ENCODE measurements at regions not wholly inside any gene's neighbourhood (a gene's known extent, or its start where the extent isn't known, plus 50 kb on each side); places are given as distances from the start of the nearest gene placed in this dataset.

DNA sequence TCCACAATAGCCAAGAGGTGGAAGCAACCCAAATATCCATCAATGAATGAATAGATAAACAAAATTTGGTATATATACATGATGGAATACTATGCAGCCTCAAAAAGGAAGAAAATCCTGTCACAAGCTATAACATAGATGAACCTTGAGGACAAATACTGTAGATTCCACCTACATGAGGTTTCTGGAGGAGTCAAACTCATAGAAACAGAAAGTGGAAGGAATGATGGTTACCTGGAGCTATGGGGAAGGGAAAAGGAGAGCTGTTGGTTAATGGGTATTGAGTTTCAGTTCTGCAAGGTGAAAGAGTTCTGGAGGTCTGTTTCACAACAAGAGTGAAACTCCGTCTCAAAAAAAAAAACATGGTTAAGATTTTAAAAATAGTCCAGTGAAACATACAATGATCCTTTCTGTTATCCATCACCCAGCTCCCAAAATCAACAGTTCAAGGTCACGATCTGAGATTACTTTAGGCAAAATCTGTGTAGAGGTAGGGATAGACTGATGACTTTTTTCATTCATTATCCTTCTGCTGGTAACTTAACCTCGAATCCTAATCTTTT lies 80.8 kb upstream of the HNRNPU start:
- DNase-seq (ENCODE audit: low read depth): no peak

DNA sequence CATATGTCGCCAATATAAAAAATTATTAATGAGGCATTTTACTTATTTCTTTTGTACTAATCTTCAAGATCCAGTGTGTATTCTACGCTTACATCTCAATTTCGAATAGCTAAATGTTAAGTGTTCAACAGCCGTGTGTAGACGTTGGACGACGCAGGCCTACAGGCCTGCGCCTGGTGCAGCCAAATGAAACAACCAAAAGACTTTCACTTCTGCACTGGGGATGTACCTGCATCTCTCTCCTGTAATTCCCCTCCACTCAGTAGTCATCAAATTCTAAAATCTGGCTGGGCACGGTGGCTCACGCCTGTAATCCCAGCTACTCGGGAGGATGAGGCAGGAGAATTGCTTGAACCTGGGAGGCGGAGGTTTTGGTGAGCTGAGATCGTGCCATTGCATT lies 76.8 kb upstream of the HNRNPU start:
- DNase-seq (ENCODE audit: low read depth): no peak

DNA sequence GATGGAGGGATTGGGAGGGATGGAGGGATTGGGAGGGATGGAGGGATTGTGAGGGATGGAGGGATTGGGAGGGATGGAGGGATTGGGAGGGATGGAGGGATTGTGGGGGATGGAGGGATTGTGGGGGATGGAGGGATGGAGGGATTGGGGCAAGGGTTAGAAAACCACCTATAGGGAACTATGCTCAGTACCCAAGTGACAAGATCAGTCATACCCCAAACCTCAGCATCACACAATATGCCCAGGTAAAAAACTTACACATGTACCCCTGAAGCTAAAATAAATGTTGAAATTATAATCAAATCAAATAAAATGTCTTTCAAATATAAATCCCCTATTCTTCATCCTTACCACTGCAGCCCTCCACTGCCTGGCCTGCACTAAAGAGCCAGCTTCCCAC lies 72.8 kb upstream of the HNRNPU start:
- no peak for DNase-seq (ENCODE audit: low read depth)

DNA sequence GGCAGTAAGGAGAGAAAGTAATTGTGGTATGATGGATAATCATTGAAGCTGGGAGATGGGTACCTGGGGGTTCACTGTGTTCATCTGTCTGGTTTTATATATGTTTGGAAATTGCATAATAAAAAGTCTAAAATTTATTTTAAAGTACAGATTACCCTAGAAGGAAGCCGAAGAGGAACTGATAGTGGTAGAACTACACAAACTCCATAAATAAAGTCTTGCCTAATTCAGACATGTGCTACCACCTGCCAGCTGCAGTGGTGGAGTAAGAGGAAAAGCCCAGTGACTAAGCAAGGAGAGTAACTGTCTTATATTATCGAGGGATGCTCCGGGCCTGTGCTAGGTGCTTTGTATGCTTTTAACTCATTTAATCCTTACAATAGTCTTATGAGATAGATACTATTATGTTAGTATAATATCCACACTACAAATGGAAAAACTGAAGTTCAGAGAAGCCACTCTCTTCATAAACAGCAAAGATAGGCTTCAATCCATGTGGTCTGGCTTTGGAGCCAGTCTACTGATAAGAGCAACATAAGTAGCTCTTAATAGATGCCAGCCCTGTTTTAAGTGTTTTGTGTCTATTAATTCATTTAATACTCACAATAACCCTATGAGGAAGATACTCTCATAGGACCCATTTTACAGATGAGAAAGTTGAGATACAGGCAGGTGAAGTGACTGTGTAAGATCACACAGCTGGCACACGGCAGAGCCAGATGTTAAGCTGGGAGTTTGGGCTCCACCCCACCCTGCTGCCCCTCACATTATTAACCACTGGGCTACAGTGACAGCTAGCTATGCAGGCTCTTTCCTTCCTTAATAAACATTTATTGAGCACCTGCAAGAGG lies 56.8 kb upstream of the HNRNPU start:
- no peak for DNase-seq (ENCODE audit: low read depth)

DNA sequence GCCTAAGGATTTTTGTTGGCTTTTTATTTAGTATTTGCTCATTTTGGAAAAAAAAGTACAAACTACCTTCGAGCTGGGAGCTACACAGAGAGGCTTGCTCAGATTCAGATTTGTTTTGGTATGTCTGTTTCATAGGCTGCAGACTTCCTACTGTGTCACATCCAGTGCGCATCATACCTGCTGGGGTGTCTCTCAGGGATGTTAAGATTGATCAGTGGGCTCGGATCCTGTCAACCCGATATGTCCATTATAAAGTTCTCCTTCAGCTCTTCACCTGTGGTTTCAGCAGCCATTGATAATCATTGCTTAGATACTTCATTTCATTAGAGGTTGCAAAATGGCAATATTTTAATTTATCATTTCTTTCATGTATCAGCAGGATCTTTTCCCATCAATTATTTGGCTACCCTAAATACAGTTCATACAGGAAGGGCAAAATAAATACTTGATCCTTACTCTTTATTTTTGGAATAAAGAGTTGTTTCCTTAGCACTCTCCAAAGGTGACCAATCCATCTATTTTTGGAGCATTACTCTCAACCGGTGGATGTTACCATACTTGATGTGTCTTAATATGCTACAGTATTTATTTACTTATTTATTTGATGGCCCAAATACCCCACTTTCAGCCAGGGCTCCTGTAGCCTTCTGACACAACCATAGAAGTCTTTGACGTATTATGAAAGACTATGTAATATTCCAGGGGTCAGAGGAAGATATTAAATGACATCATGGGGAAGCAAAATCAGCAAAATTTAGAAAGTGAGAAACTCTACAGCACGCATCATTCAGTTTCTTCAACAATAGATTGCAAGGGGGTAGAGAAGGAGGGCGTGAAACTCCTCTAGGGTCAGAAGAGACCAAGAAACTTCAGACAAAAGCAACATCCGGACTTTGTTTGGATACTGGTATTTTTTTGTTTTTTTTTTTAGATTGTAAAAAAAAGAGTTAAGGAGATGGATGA lies 55.3 kb upstream of the HNRNPU start:
- no peak for DNase-seq (ENCODE audit: low read depth)

DNA sequence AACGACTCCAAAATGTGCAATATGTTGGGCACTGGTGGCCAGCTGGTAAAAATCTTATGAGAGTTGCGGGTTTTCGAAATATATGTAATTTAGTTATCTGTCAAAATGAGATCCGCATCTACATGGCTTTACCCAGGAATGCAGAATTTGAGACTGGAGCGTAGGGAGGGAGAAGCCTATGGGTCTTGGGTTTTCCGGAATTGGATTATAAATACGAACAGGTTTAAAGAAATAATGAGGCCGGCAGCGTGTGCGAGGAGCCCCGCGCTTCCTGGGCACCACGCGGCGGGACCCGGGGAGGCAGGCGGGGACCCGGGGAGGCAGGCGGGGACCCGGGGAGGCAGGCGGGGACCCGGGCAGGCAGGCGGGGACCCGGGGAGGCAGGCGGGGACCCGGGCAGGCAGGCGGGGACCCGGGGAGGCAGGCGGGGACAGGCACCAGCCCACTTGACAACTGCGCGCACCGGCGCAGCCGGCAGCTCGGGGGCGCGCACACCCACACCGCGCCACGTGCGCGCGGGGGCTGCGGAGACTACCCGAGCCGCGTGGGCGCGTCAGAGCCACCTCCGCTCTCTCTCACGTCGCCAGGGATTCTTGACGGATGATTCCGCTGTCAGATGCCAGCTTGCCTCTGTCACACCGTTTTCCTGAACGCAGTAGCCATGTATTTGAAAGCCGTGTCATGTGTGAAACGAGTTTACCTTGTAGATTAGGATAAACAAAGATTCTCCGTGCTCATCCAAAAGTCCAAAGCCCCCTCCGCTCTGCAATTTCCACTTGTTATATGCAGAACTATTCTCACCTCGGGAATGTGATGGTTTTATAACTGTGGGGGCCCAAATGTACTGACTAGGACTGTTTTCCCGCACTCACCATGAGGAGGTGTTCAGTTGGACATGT lies 54.3 kb upstream of the HNRNPU start:
- DNase-seq (ENCODE audit: low read depth): no peak

DNA sequence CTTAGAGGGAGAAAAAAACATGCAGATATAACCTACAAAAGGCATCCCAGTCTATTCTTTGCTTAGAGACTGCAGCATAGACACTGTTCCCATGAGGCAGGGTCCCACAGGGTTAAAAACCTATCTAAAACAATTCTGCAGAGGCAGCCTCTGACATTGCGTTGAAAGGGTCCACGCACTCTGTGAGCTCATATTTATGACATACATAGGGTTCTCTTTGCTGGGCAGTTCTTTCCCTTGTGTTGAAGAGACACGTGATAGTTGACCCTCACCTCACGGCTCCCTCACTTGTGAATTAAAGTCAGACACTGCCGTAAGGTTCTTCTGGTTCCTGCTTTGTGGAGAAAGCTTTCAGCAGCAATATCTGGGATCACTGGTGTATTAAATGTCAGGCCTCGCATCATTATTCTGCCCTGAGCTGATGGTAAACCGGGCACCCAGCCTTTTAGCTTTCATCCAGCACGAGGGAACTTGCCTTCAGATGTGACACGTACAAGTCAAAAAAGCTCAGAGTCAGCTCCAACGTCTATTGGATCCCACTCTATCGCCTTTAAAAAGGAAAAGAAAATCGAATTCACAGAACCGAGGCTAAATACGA lies 52.8 kb upstream of the HNRNPU start:
- DNase-seq (ENCODE audit: low read depth): no peak

DNA sequence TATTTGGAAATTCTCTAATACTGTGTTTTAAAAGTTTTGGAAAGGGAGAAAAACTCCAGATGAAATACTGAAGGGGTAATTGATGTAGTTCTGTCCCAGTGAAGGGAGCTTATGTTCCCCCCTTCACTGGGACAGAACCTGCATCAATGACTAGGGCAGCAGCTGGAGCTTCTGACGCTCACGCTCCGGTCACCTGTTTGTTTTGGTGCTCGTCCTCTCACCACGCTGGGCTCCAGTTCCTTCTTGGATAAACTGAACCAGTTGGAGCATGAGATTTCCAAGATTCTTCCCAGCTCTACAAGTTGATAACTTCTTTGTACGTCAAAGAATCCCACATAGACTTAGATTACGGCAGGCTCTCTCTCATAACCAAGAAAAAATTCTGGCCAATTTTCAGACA lies 51.4 kb upstream of the HNRNPU start:
- no peak for DNase-seq (ENCODE audit: low read depth)

DNA sequence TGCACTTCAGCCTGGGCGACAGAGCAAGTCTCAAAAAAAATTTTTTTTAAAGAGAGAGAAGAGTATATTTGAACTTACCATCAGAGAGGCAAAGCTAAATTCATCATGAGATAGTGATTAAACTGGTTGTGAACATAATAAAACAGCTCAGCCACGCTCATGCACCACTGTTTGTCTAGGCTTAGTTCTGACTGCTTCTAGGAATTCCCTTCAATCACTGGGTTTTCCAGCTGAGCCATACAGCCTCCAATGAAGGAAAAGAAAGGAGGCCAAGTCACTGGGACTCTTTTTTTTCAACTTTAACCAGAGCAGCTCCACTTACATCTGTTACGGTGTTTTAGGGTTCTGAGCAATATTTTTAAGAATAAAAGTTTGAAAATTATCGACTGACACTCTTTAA lies 50.4 kb upstream of the HNRNPU start:
- DNase-seq (ENCODE audit: low read depth): no peak

Measured in GM04503 (cell line).